SK-N-SH treated with all-trans-retinoic acid at 6 μM for 48 hours (cell line): ENCODE measurements at regions not wholly inside any gene's neighbourhood (a gene's known extent, or its start where the extent isn't known, plus 50 kb on each side); places are given as distances from the start of the nearest gene placed in this dataset.

ENCODE experiments used
- ARNTL ChIP-seq: fragments of 450-650 bp; formaldehyde crosslinking; IDR thresholded peaks from 2 replicates; pipeline ENCODE4 v1.5.0; 2020; ENCODE audit warnings: low read depth, mild to moderate bottlenecking, moderate library complexity, borderline replicate concordance
- TCF4 ChIP-seq: fragments of 250-450 bp; sonication (Bioruptor Pico); IDR thresholded peaks from 2 replicates; pipeline ENCODE4 v1.8.0; 2021; ENCODE audit warnings: mild to moderate bottlenecking, moderate library complexity, borderline replicate concordance
- ZFP3 ChIP-seq: fragments of 250-450 bp; sonication (Bioruptor Pico); IDR thresholded peaks from 2 replicates; pipeline ENCODE4 v1.5.0; 2020; ENCODE audit warnings: mild to moderate bottlenecking, moderate library complexity

DNA sequence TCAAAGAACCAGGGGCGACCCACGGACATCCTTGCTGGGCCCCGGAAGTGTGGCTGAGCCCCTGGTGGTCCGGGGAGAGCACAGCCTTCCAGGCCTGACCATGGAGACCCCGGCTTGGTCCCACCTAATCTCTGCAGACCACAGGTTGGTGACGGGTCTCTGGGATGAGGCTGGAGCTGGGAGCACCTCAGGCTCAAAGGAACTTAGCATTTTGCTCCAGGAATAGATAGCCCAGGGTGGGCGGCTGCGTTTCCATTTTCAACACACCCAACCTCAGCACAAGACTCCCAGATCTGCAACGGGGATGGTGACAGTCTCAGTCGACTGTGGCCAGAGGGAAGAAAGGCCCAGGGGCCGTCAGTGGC is 58.5 kb downstream of the FOXL3 start:
- TF ChIP-seq ZFP3 (CRISPR knock-in tag) (no peak), ARNTL (CRISPR knock-in tag) (no peak), TCF4 (CRISPR knock-in tag) (no peak)
